HepG2 (cell line): ENCODE measurements at regions not wholly inside any gene's neighbourhood (a gene's known extent, or its start where the extent isn't known, plus 50 kb on each side); places are given as distances from the start of the nearest gene placed in this dataset.

Source experiments
- ATAC-seq: fragments of 200-7000 bp; cut with Tn5 transposase; 3 replicates; pipeline ENCODE4 v1.9.1; 2020; ENCODE audit warnings: mild to moderate bottlenecking, moderate library complexity
- BruUV-seq: library from RNA; stranded (reverse); fragments of 400-500 nt; replicated peaks from 2 replicates; lab custom pipeline; 2021; lab: Mats Ljungman, UMichigan
- CTCF ChIA-PET: fragments of 300-600 bp; formaldehyde crosslinking; extraction: SDS; loops from one replicate; lab custom pipeline; 2021; ENCODE audit warnings: low total read pairs, inconsistent platforms, low intra/inter-chr PET ratio; lab: Yijun Ruan, JAX
- POLR2A ChIA-PET: fragments of 350-600 bp; sonication (Branson Sonifier 250); formaldehyde crosslinking; loops from one replicate; lab custom pipeline; 2020; ENCODE audit warnings: antibody characterized with exemption, inconsistent platforms; lab: Yijun Ruan, JAX
- DNase-seq: peaks from one replicate; pipeline ENCODE4 v3.0.0-alpha.2; 2015; ENCODE audit warnings: low spot score
- FAIRE-seq: peaks from 3 replicates; lab custom pipeline; 2011; peaks lifted over from hg19 to GRCh38; lab: Jason Lieb, UNC
- H2AFZ ChIP-seq: one replicate; pipeline ENCODE4 v1.6.1; 2011; ENCODE audit warnings: low read length, inconsistent platforms
- H3K27ac ChIP-seq: fragments of 300-600 bp; 3 replicates; pipeline ENCODE4 v1.8.0; 2011; ENCODE audit warnings: mixed run types, mild to moderate bottlenecking, mixed read lengths, low read length, inconsistent platforms; ENCODE audit not compliant: insufficient read depth; ENCODE audit errors: extremely low read length
- H3K27me3 ChIP-seq, 2 experiments: fragments of 200-600 bp in 1 of 2; 2 replicates in 1 of 2; 3 replicates in 1 of 2; pipeline versions ENCODE4 v1.6.0 to v1.8.0; 2011; ENCODE audit warnings: low read length in 2 of 2, mild to moderate bottlenecking in 2 of 2, moderate library complexity in 2 of 2, inconsistent platforms in 1 of 2; ENCODE audit not compliant: insufficient read depth in 2 of 2, control insufficient read depth in 1 of 2
- H3K36me3 ChIP-seq, 2 experiments: fragments of 200-600 bp in 1 of 2; replicated peaks in 1 of 2; 2 replicates in 1 of 2; 3 replicates in 1 of 2; pipeline versions ENCODE4 v1.5.1 to v1.8.0; 2011; ENCODE audit warnings: low read length in 2 of 2, inconsistent platforms in 1 of 2; ENCODE audit not compliant: insufficient read depth in 2 of 2, control insufficient read depth in 1 of 2
- H3K4me1 ChIP-seq: 2 replicates; pipeline ENCODE4 v1.5.1; 2012; ENCODE audit warnings: low read length, inconsistent platforms; ENCODE audit not compliant: insufficient read depth
- H3K4me2 ChIP-seq: 2 replicates; pipeline ENCODE4 v1.6.0; 2011; ENCODE audit warnings: low read depth, low read length, inconsistent platforms
- H3K4me3 ChIP-seq, 3 experiments: fragments of 200-600 bp in 1 of 3; sonication (generic), shearing (Covaris generic) in 1 of 3; replicated peaks in 1 of 3; 2 replicates each; pipeline ENCODE4 v1.5.1; 2011 to 2016; ENCODE audit warnings: low read length in 3 of 3, inconsistent platforms in 2 of 3, low read depth in 2 of 3, mild to moderate bottlenecking in 2 of 3, control low read depth in 1 of 3, mixed read lengths in 1 of 3; ENCODE audit not compliant: insufficient read depth in 1 of 3
- H3K79me2 ChIP-seq: one replicate; pipeline ENCODE4 v1.6.1; 2011; ENCODE audit warnings: low read length, inconsistent platforms; ENCODE audit not compliant: insufficient read depth
- H3K9ac ChIP-seq: 2 replicates; pipeline ENCODE4 v1.6.0; 2011; ENCODE audit warnings: mild to moderate bottlenecking, low read depth, low read length, inconsistent platforms; ENCODE audit not compliant: insufficient read depth
- H3K9me3 ChIP-seq: 2 replicates; pipeline ENCODE4 v1.5.1; 2012; ENCODE audit warnings: mild to moderate bottlenecking, low read length
- H4K20me1 ChIP-seq: 2 replicates; pipeline ENCODE4 v1.6.0; 2011; ENCODE audit warnings: inconsistent platforms, mild to moderate bottlenecking, low read length, moderate library complexity; ENCODE audit not compliant: insufficient read depth
- CREB3 ChIP-seq: sonication (generic); formaldehyde crosslinking; IDR thresholded peaks from 2 replicates; pipeline ENCODE4 v1.5.0; 2020; ENCODE audit warnings: missing genetic modification reagents
- HNRNPH1 ChIP-seq: fragments of 200-400 bp; formaldehyde crosslinking; optimal IDR thresholded peaks from 2 replicates; pipeline ENCODE3; 2017; ENCODE audit warnings: mild to moderate bottlenecking, low read depth, low read length
- IRF9 ChIP-seq: sonication (generic); formaldehyde crosslinking; IDR thresholded peaks from 2 replicates; pipeline ENCODE4 v1.8.0; 2022; ENCODE audit warnings: missing genetic modification reagents, mild to moderate bottlenecking, borderline replicate concordance
- MAFG ChIP-seq: sonication (generic); formaldehyde crosslinking; IDR thresholded peaks from 2 replicates; pipeline ENCODE4 v1.5.1; 2020; ENCODE audit warnings: mild to moderate bottlenecking, missing genetic modification reagents
- MTA3 ChIP-seq: sonication (generic); formaldehyde crosslinking; IDR thresholded peaks from 2 replicates; pipeline ENCODE4 v1.4.0; 2020; ENCODE audit warnings: missing genetic modification reagents
- POLR2AphosphoS2 ChIP-seq: IDR thresholded peaks from 2 replicates; pipeline ENCODE4 v1.6.1; 2011; ENCODE audit warnings: low read depth, low read length, improper control_type of control experiment
- ZFP82 ChIP-seq: sonication (generic); formaldehyde crosslinking; IDR thresholded peaks from 2 replicates; pipeline ENCODE4 v1.5.1; 2020; ENCODE audit warnings: mild to moderate bottlenecking, missing genetic modification reagents, borderline replicate concordance
- ZNF337 ChIP-seq: sonication (generic); formaldehyde crosslinking; IDR thresholded peaks from 2 replicates; pipeline ENCODE4 v1.5.1; 2020; ENCODE audit warnings: missing genetic modification reagents, low read depth, mild to moderate bottlenecking, borderline replicate concordance
- ZNF496 ChIP-seq: sonication (generic); formaldehyde crosslinking; IDR thresholded peaks from 2 replicates; pipeline ENCODE4 v1.8.1; 2023; ENCODE audit warnings: mild to moderate bottlenecking, moderate library complexity, missing genetic modification reagents; ENCODE audit not compliant: insufficient replicate concordance
- in situ Hi-C: cut with HindIII; loops from 2 replicates; pipeline ENCODE4 v1.10.0; 2017; ENCODE audit warnings: low pct_unique_long_range_greater_than_20kb; ENCODE audit not compliant: extremely low pct_ligation_motif_present
- intact Hi-C: fragments of 100-400 bp; cut with micrococcal nuclease; formaldehyde crosslinking; loops from one replicate; pipeline ENCODE4 v1.10.0; 2022; ENCODE audit not compliant: unreplicated experiment

GRCh38 chr7:119895320-119895719 lies 377.7 kb upstream of the KCND2 start (continued):
- no peak for TF ChIP-seq MTA3 (CRISPR knock-in tag)

- Histone ChIP-seq H3K27me3 (no peaks in the 10 kb centered on the region), H3K4me2 (no peak overlapping the region), H3K27ac (no peak overlapping the region), H3K9me3 (no peaks in the 10 kb centered on the region), H3K4me1 (no peaks in the 10 kb centered on the region), H3K79me2 (no peaks in the 10 kb centered on the region), H3K36me3 (no peaks in the 10 kb centered on the region), H4K20me1 (no peaks in the 10 kb centered on the region), H3K4me3 (no peak overlapping the region), H3K9ac (no peak overlapping the region), H2AFZ (no peak overlapping the region)
- no peak for DNase-seq
- FAIRE-seq = no peak
- intact Hi-C loops (no loop called here), in situ Hi-C loops (no loop called here)
- no TSS peak for BruUV-seq
- ChIA-PET POLR2A (no interaction called here), CTCF (no interaction called here)
- no peak for ATAC-seq
- no peak for TF ChIP-seq IRF9
- no peak for TF ChIP-seq HNRNPH1
- no peak for TF ChIP-seq POLR2AphosphoS2
- TF ChIP-seq ZNF337 (CRISPR knock-in tag) = no peak
- no peak for TF ChIP-seq ZNF496
- no peak for TF ChIP-seq ZFP82 (CRISPR knock-in tag)
- no peak for TF ChIP-seq MAFG (CRISPR knock-in tag)
- no peak for TF ChIP-seq CREB3 (CRISPR knock-in tag)
Observed at GRCh38 chr7:119896386-119896785, 376.6 kb upstream of the KCND2 start.
